IPS-15b (cell line): ENCODE measurements at regions not wholly inside any gene's neighbourhood (a gene's known extent, or its start where the extent isn't known, plus 50 kb on each side); places are given as distances from the start of the nearest gene placed in this dataset.
"Not testable (repeated sequence)": the region's sequence is repeated elsewhere in the genome, so short reads cannot be mapped to it uniquely, and the experiment has no call there.

Source experiments
- H3K27me3 ChIP-seq: one replicate; pipeline ENCODE4 v1.6.1; 2013; ENCODE audit warnings: low read length; ENCODE audit not compliant: control insufficient read depth, insufficient read depth
- H3K36me3 ChIP-seq: one replicate; pipeline ENCODE4 v1.6.1; 2013; ENCODE audit warnings: low read length; ENCODE audit not compliant: control insufficient read depth, insufficient read depth
- H3K4me1 ChIP-seq: one replicate; pipeline ENCODE4 v1.6.1; 2013; ENCODE audit warnings: mild to moderate bottlenecking, low read length; ENCODE audit not compliant: control insufficient read depth, insufficient read depth
- H3K4me3 ChIP-seq: one replicate; pipeline ENCODE4 v1.5.1; 2013; ENCODE audit warnings: low read depth, low read length
- H3K9ac ChIP-seq: one replicate; pipeline ENCODE4 v1.6.1; 2013; ENCODE audit warnings: low read depth, mild to moderate bottlenecking, low read length
- H3K9me3 ChIP-seq: one replicate; pipeline ENCODE4 v1.6.1; 2013; ENCODE audit warnings: mild to moderate bottlenecking, low read length; ENCODE audit not compliant: control insufficient read depth, insufficient read depth

- Histone ChIP-seq H3K9me3 (no peaks in the 10 kb centered on the region), H3K9ac (no peak overlapping the region), H3K36me3 (no peaks in the 10 kb centered on the region), H3K27me3 (no peaks in the 10 kb centered on the region), H3K4me1 (peaks cover 2% of the 10 kb centered on the region), H3K4me3 (no peak overlapping the region)
Observed at GRCh38 chr5:99449786-99450185, 521.0 kb upstream of the CHD1 start.

- H3K4me1 ChIP-seq, result peaks cover 2% of the 10 kb centered on the region
- H3K9ac ChIP-seq, result no peak overlapping the region
- no peaks in the 10 kb centered on the region for H3K27me3 ChIP-seq
- H3K4me3 ChIP-seq, result no peak overlapping the region
- no peaks in the 10 kb centered on the region for H3K9me3 ChIP-seq
- H3K36me3 ChIP-seq, result no peaks in the 10 kb centered on the region
Observed at GRCh38 chr5:99445805-99446204, 517.0 kb upstream of the CHD1 start.

GRCh38 chr5:99441235-99441634 lies 512.4 kb upstream of the CHD1 start:
- H3K4me1 ChIP-seq, result peaks cover 2% of the 10 kb centered on the region
- H3K9ac ChIP-seq, result no peak overlapping the region
- no peaks in the 10 kb centered on the region for H3K36me3 ChIP-seq
- no peaks in the 10 kb centered on the region for H3K27me3 ChIP-seq
- no peaks in the 10 kb centered on the region for H3K9me3 ChIP-seq
- H3K4me3 ChIP-seq, result no peak overlapping the region

- Histone ChIP-seq H3K36me3 (no peaks in the 10 kb centered on the region), H3K4me1 (no peaks in the 10 kb centered on the region), H3K9me3 (no peaks in the 10 kb centered on the region), H3K9ac (no peak overlapping the region), H3K4me3 (no peak overlapping the region), H3K27me3 (no peaks in the 10 kb centered on the region)
Observed at GRCh38 chr5:99438619-99439018, 509.8 kb upstream of the CHD1 start.

GRCh38 chr5:99437986-99438385 lies 509.2 kb upstream of the CHD1 start:
- H3K9me3 ChIP-seq, result no peaks in the 10 kb centered on the region
- H3K36me3 ChIP-seq, result no peaks in the 10 kb centered on the region
- H3K9ac ChIP-seq, result no peak overlapping the region

GRCh38 chr5:99423396-99423795 lies 494.6 kb upstream of the CHD1 start:
- not testable (repeated sequence) for H3K9ac ChIP-seq, H3K36me3 ChIP-seq, H3K9me3 ChIP-seq, H3K4me3 ChIP-seq, H3K4me1 ChIP-seq, H3K27me3 ChIP-seq

More at GRCh38 chr5:99437986-99438385, 509.2 kb upstream of the CHD1 start:
- Histone ChIP-seq H3K4me1 (no peaks in the 10 kb centered on the region), H3K4me3 (no peak overlapping the region), H3K27me3 (no peaks in the 10 kb centered on the region)

GRCh38 chr5:99418640-99419039 lies 489.8 kb upstream of the CHD1 start:
- not testable (repeated sequence) for H3K9ac ChIP-seq, H3K4me1 ChIP-seq, H3K36me3 ChIP-seq, H3K27me3 ChIP-seq, H3K9me3 ChIP-seq, H3K4me3 ChIP-seq

GRCh38 chr5:99410386-99410785 lies 481.6 kb upstream of the CHD1 start:
- H3K4me1 ChIP-seq, H3K27me3 ChIP-seq, H3K36me3 ChIP-seq, H3K9me3 ChIP-seq, H3K4me3 ChIP-seq, H3K9ac ChIP-seq: not testable (repeated sequence)

GRCh38 chr5:99404764-99405302 lies 476.0 kb upstream of the CHD1 start:
- not testable (repeated sequence) for H3K9ac ChIP-seq, H3K4me3 ChIP-seq, H3K36me3 ChIP-seq, H3K27me3 ChIP-seq, H3K9me3 ChIP-seq, H3K4me1 ChIP-seq

GRCh38 chr5:99400571-99400970 lies 471.8 kb upstream of the CHD1 start:
- H3K27me3 ChIP-seq, H3K4me1 ChIP-seq, H3K4me3 ChIP-seq, H3K9ac ChIP-seq, H3K36me3 ChIP-seq, H3K9me3 ChIP-seq: not testable (repeated sequence)

GRCh38 chr5:99398976-99399375 lies 470.2 kb upstream of the CHD1 start:
- no peaks in the 10 kb centered on the region for H3K9me3 ChIP-seq
- no peak overlapping the region for H3K4me3 ChIP-seq
- H3K9ac ChIP-seq, result no peak overlapping the region
- H3K27me3 ChIP-seq, result no peaks in the 10 kb centered on the region
- no peaks in the 10 kb centered on the region for H3K4me1 ChIP-seq
- H3K36me3 ChIP-seq, result no peaks in the 10 kb centered on the region

- Histone ChIP-seq H3K27me3 (no peaks in the 10 kb centered on the region), H3K4me3 (no peak overlapping the region), H3K36me3 (no peaks in the 10 kb centered on the region), H3K4me1 (no peaks in the 10 kb centered on the region), H3K9me3 (no peaks in the 10 kb centered on the region), H3K9ac (no peak overlapping the region)
Observed at GRCh38 chr5:99386406-99387077, 457.7 kb upstream of the CHD1 start.
